HuH-7 (cell line): ENCODE measurements at regions not wholly inside any gene's neighbourhood (a gene's known extent, or its start where the extent isn't known, plus 50 kb on each side); places are given as distances from the start of the nearest gene placed in this dataset.

Experiments used
- DNase-seq: peaks from one replicate; pipeline ENCODE4 v3.0.0; 2011; ENCODE audit warnings: low spot score

DNA sequence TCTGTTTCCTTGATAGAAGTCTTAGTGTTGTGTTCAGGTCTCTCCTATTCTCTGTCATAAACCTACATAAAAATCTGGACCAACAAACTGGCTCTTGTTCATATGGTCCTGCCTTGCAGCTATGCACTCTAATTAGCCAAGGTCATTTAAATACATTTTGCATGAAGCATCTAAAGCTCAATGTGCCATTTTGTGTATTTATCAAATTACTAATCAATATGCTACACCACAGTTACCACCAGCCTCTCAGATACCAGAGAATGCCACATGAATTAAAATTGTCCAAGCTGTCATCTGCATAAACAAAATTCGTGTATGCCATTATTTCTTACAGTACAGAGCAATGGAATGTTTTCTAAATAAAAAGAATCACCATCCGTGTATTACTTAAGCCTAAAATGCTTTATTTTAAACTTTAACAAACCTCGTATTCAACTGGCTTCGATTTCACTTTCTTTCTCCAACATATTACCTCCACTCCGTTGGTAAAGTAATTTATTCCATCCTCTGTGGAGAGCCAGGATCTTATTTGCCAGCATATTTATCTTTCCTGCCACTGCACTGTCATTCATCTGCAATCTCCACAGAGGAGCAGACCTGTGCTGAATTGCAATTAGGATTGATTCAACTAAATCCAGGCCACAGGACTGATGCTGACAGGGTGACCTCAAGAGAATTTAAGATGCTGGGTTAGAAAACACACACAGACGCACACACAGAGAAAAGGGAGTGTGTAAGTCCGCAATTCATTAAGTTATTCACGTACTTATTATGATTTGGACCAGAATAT lies 284.1 kb upstream of the FOXG1 start:
- DNase-seq = no peak

- no peak for DNase-seq
Measured at GRCh38 chr14:28483506-28483905, 283.1 kb upstream of the FOXG1 start.

- DNase-seq = no peak
Measured at GRCh38 chr14:28488684-28489083, 277.9 kb upstream of the FOXG1 start.

DNA sequence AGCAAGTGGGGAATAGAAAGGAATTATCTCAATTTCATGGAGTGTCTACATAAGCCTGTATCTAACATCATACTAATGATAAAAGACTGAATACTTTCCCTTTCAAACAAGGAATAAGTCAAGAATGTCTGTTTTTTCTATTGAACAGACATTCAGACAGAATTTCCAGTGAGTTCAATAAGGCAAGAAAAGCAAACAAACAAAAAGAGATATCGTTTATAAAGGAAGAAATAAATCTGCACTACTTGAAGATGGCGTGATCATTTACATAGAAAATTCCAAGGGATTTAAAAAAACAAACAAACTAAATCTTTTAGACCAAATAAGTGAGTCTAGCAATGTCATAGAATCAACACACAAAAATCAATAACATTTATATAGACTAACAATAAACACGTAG lies 273.1 kb upstream of the FOXG1 start:
- no peak for DNase-seq

DNA sequence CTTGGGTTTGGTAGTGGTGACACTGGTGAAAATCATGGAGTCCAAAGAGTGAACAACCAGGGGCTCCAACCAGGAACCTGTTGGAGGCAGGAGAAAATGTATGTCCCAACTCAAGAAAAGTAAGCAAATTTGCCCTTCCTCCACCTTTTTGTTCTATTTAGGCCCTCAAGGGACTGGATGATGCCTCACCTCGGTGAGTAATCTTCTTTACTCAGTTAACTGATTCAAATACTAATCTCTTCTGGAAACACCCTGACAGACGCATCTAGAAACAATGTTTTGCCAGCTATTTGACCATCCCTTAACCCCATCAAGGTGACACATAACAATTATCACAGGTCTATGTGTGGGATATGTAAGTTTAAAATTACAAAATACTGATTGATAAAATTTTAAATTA lies 272.4 kb upstream of the FOXG1 start:
- no peak for DNase-seq

DNA sequence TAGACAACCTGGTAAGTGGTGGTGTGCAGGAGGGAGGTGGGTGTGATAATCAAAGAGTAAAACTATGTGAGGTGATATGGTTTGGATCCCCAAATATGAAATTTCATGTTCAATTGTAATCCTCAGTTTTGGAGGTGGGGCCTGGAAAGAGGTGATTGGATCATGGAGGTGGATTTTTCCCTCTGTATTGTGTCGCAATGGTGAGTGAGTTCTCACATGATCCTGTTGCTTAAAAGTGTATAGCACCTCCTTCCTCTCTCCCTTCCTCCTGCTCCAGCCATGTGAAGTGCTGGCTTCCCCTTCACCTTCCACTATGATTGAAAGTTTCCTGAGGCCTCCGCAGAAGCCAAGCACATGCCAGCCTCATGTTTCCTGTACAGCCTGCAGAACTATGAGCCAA lies 270.2 kb upstream of the FOXG1 start:
- DNase-seq = no peak

DNA sequence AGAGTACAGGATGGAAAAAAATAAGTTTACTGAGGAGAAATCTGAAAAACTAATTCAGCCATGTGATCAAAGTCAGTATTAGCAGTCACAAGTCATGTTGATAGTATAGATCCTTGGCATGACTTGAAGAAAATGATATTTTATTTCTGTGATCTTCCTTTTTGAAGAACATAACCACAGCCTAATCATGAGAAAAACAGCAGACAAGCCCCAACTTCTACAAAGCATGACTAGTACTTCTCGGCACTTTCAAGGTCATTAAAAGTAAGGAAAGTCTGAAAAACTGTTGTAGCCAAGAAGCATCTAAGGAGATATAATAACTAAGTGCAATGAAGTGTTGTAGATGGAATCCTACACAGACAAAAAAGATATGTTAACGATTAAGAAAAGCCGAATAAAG lies 264.1 kb upstream of the FOXG1 start:
- DNase-seq = no peak

GRCh38 chr14:28515571-28515970 lies 251.0 kb upstream of the FOXG1 start:
- no peak for DNase-seq

DNA sequence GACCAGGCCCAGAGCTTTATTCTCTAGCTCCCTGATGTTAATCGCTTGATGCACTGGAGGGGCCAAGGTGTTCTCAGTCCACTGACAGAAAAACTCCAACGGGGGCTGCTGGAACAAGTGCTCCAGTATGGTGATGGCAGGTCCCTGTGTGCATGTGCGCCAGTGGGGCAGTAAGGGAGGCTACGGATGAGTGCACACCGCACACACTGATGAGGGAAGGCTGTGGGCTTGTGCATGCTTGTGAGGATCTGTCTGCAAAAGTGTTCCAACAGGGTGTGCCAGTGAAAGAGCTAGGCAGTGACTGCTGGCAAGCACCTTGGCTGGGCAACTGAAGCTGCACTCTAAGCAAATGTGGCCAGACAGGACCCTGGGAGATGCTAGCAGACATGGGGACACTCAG lies 229.7 kb upstream of the FOXG1 start:
- DNase-seq = no peak

GRCh38 chr14:28542040-28542439 lies 224.5 kb upstream of the FOXG1 start:
- no peak for DNase-seq

DNA sequence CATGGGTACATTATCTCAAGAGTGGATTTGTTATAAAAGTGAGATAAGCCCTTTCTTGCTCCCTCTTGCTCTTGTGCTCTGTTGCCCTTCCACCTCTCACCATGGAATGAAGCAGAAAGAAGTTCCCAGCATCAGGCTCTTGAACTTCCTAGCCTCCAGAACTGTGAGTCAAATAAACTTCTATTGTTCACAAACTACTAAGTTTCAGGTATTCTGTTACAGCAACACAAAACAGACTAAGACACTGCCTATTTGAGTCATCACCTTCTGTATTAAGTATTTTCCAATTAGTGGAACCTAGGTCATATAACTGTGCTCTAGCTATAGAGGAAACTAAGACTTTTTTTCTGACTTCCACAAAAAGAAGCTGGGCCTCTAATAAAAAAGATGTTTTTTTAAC lies 201.2 kb upstream of the FOXG1 start:
- DNase-seq = no peak

DNA sequence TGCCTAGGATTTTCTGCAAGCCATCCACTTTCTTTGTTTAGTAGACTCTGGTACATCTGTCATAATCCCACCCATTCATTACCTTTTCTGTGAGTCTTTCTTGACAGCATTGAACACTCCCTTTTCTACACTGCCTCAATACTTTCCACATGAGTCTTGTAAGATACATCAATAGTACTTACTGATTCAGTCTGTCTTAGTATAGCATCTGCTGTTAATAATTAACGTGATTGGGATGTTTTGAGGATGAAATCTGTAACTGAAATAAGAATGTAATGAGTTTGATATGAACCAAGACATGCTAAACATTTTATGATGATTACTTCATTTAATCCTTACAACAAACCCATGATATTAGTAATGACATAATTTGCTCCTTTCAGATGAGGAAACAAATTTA lies 196.2 kb upstream of the FOXG1 start:
- DNase-seq = no peak

- no peak for DNase-seq
Measured at GRCh38 chr14:28571636-28572035, 195.0 kb upstream of the FOXG1 start.

- no peak for DNase-seq
Measured at GRCh38 chr14:28576523-28576922, 190.1 kb upstream of the FOXG1 start.

DNA sequence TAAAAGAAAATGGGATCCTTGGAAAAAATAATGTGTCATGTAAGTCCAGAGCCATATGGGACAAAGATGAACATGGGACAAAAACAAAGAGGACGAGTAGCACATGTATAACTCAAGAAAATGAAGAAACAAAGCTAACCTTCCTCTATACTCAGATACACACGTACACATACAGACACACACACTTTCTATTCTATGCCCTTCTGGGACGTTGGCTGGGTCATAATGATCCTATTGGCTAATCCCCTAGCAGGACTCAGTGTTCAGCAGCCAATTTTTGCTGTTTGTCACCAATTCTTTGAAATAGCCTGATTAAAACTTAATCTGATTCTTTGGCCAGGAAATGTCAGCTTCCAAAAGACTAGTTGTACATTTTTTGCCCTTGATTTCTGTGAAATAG lies 189.4 kb upstream of the FOXG1 start:
- no peak for DNase-seq

DNA sequence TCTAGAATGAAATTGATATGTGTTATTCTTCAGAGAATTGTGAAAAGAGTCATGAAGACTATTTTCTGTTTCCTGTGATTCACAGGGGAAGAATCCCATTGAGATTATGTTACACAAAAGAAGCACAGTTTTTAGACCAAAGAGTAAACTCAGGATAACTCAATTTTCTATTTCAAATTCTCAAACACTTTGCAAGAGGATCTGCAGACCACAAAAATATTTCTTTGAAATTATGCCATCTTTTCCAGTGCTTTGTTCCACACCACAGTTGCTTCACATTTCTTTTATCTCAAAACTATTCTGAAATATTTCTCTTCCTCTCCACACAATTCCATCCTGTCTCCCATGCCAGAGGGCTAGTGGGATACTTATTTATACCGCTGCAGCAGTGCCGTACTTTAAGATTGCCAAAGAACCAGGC lies 188.9 kb upstream of the FOXG1 start:
- DNase-seq = no peak

GRCh38 chr14:28584951-28585350 lies 181.6 kb upstream of the FOXG1 start:
- no peak for DNase-seq

DNA sequence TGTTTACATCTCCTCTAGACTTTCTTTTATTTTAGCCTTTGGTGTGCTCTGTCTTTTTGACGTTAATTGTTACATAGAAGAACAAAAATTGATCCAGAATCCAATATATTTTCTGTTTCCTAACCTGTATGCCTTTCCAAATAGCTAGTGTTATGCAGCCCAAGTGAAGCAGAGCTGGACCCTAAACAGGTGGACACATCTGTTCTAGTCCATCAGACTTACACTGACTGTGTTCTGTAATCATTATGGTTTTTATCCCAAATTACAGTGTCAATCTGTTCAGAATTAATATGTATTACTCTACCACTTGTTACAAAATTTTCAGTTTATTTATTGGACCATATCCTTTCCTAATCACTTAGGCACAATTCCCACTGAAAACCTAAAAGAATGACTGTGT lies 176.8 kb upstream of the FOXG1 start:
- DNase-seq = no peak

GRCh38 chr14:28596391-28596790 lies 170.2 kb upstream of the FOXG1 start:
- DNase-seq = no peak

DNA sequence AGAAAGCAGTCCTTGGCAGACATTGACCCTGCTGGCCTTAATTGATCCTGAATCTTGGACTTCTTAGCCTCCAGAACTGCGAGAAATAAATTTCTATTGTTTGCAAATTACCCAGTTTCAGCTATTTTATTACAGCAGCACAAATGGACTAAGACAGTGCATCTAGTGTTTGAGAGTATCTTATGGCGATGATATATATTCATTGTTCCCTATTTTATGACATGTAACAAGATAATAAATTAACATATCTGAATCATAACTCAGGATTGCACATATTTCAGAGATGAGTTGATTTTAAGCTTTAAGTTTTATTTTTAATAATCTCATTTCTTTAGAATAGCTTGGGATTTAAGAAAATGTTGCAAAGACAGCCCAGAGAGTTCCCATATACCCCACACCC lies 167.4 kb upstream of the FOXG1 start:
- DNase-seq = no peak

GRCh38 chr14:28599605-28600004 lies 167.0 kb upstream of the FOXG1 start:
- DNase-seq = no peak

DNA sequence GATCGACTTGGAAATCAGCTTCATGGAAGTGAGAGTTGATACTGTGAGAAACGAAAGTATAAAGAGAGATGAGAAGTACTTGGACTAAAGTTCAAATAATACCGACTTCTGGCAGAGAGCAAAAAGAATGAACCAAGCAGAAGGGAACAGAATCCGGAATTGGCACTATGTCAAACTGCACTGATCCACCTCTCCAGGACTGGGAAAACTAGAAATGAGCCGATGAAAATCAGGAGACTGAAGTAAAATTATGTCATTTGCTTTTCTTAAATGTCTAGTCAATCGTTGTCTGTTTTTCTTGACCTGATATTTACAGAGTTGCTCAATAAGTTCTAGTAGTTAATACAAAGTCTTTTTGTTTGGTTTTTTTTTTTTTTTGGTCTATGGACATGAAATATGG lies 163.0 kb upstream of the FOXG1 start:
- no peak for DNase-seq

- DNase-seq = no peak
Measured at GRCh38 chr14:28607661-28608060, 158.9 kb upstream of the FOXG1 start.

GRCh38 chr14:28608443-28608842 lies 158.1 kb upstream of the FOXG1 start:
- DNase-seq = no peak
